ENCODE measurements at regions not wholly inside any gene's neighbourhood (a gene's known extent, or its start where the extent isn't known, plus 50 kb on each side); places are given as distances from the start of the nearest gene placed in this dataset.

GRCh38 chr9:86816366-86816765, 130.9 kb downstream of the GAS1 start:
- Histone ChIP-seq H3K27ac (no peak overlapping the region), H3K36me3 (replicated peaks) (no peaks in the 10 kb centered on the region), H3K4me3 (ENCODE audit: low read depth, low read length) (no peak overlapping the region), H3K27me3 (replicated peaks) (no peaks in the 10 kb centered on the region)
- DNase-seq, result no peak
- TF ChIP-seq CTCF (IDR thresholded peaks at IDR 0.05; ENCODE audit: low read depth, low read length, missing control alignments), result no peak
- in situ Hi-C loops (cut with HindIII; ENCODE audit: low pct_ligation_motif_present, low sequenced_read_pairs), result no loop called here

DNA sequence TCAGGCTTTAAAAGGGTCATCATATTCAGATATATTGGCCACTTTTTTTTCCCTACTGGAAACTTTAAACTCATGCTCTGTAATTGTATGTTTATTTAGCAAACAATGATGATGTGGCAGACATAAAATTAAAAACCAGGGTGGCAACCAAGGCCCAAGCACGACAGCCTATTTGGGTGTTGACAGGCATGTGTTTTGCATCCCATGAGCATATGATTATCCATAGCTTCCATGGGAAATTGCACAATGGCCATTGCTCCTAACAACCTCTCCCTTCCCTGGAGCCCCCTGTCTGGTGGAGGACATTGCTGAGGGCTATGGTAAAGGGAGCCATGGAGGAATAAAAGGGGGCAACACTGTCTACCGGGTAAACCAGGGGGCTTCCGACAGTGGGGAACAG, 134.7 kb downstream of the GAS1 start:
- in situ Hi-C loops (cut with HindIII; ENCODE audit: low pct_ligation_motif_present, low sequenced_read_pairs), result no loop called here
- no peaks in the 10 kb centered on the region for H3K36me3 ChIP-seq (replicated peaks)
- no peak overlapping the region for H3K27ac ChIP-seq
- H3K4me3 ChIP-seq (ENCODE audit: low read depth, low read length), result no peak overlapping the region
- TF ChIP-seq CTCF (IDR thresholded peaks at IDR 0.05; ENCODE audit: low read depth, low read length, missing control alignments), result no peak
- no peak for DNase-seq
- no peaks in the 10 kb centered on the region for H3K27me3 ChIP-seq (replicated peaks)

DNA sequence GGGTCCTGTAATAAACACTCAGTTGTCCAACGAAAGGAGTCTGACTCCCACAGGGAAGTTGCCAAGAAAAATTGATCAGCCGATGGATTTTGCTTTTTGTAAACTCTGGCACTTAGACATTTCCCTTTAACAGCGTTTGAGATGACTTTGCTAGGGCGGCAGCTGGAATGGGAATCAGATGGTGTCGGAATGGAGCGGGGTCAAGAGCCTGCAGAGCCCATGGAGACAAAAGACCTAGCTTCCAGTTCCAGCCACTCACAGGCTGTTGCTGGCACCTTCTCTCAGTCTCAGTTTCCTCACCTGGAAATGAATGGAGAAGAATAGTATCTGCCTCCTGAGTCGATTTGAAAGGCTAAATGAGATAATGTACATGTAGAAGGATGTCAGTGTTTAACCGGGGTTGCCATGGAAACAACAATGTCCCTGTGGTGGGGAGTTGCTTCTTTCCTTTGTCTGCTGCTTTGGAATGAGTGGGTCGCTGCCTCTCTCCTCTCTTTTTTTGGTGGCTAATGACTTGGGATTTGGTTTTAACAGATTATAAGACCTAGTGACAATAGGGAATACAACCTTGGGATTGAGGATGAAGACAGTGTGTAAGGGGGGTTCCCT, 137.4 kb downstream of the GAS1 start:
- in situ Hi-C loops (cut with HindIII; ENCODE audit: low pct_ligation_motif_present, low sequenced_read_pairs), result no loop called here
- no peaks in the 10 kb centered on the region for H3K27me3 ChIP-seq (replicated peaks)

GRCh38 chr9:86809151-86809550, 138.2 kb downstream of the GAS1 start:
- DNase-seq, result no peak
- in situ Hi-C loops (cut with HindIII; ENCODE audit: low pct_ligation_motif_present, low sequenced_read_pairs), result no loop called here

More for the DNA sequence above, 137.4 kb downstream of the GAS1 start:
- H3K27ac ChIP-seq, result no peak overlapping the region
- H3K4me3 ChIP-seq (ENCODE audit: low read depth, low read length), result no peak overlapping the region
- no peak for DNase-seq
- TF ChIP-seq CTCF (IDR thresholded peaks at IDR 0.05; ENCODE audit: low read depth, low read length, missing control alignments), result no peak
- no peaks in the 10 kb centered on the region for H3K36me3 ChIP-seq (replicated peaks)

GRCh38 chr9:86807367-86807976, 139.8 kb downstream of the GAS1 start:
- no peak for TF ChIP-seq CTCF (IDR thresholded peaks at IDR 0.05; ENCODE audit: low read depth, low read length, missing control alignments)
- no peak for DNase-seq
- in situ Hi-C loops (cut with HindIII; ENCODE audit: low pct_ligation_motif_present, low sequenced_read_pairs), result no loop called here

More at GRCh38 chr9:86809151-86809550, 138.2 kb downstream of the GAS1 start:
- no peak overlapping the region for H3K4me3 ChIP-seq (ENCODE audit: low read depth, low read length)
- no peaks in the 10 kb centered on the region for H3K36me3 ChIP-seq (replicated peaks)
- H3K27ac ChIP-seq, result no peak overlapping the region
- no peak for TF ChIP-seq CTCF (IDR thresholded peaks at IDR 0.05; ENCODE audit: low read depth, low read length, missing control alignments)
- H3K27me3 ChIP-seq (replicated peaks), result no peaks in the 10 kb centered on the region

DNA sequence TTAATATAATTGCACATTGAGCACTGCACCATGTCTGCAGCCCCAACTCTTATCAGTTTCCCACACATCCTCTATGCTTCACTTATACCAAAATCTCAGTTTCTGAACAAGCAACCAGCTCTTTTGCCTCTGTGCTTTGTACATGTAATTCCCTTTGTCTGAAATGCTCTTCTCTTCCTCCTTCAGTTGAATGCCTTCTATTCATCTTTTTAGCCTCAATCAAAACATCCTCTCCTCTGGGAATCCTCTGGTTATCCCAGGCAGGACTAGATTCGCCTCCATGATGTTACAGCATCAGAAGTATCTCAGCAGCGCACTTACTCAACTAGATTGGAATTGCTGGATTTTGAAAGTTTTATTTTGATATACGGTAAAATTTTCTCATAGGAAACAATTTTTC, 143.3 kb downstream of the GAS1 start:
- Histone ChIP-seq H3K27ac (no peak overlapping the region), H3K27me3 (replicated peaks) (no peaks in the 10 kb centered on the region), H3K4me3 (ENCODE audit: low read depth, low read length) (no peak overlapping the region), H3K36me3 (replicated peaks) (no peaks in the 10 kb centered on the region)
- DNase-seq, result no peak
- no peak for TF ChIP-seq CTCF (IDR thresholded peaks at IDR 0.05; ENCODE audit: low read depth, low read length, missing control alignments)
- in situ Hi-C loops (cut with HindIII; ENCODE audit: low pct_ligation_motif_present, low sequenced_read_pairs), result no loop called here

More at GRCh38 chr9:86807367-86807976, 139.8 kb downstream of the GAS1 start:
- Histone ChIP-seq H3K27ac (no peak overlapping the region), H3K36me3 (replicated peaks) (no peaks in the 10 kb centered on the region), H3K4me3 (ENCODE audit: low read depth, low read length) (no peak overlapping the region), H3K27me3 (replicated peaks) (no peaks in the 10 kb centered on the region)
